ENCODE measurements at regions not wholly inside any gene's neighbourhood (a gene's known extent, or its start where the extent isn't known, plus 50 kb on each side); places are given as distances from the start of the nearest gene placed in this dataset.
A peak's percentile ranks its signal among the peaks of the same experiment; 100 is the strongest.
"Not testable (repeated sequence)": the region's sequence is repeated elsewhere in the genome, so short reads cannot be mapped to it uniquely, and the experiment has no call there.

- Histone ChIP-seq H3K27ac (no peak overlapping the region), H3K4me3 (no peak overlapping the region)
- DNase-seq (ENCODE audit: low spot score) = no peak
- no peak for TF ChIP-seq CTCF (IDR thresholded peaks at IDR 0.05)
Measured at GRCh38 chr19:21607449-21607848, 102.0 kb downstream of the ZNF429 start.

- H3K27ac ChIP-seq; H3K4me3 ChIP-seq; DNase-seq (ENCODE audit: low spot score): not testable (repeated sequence)
Measured at GRCh38 chr19:21607011-21607410, 101.6 kb downstream of the ZNF429 start.

- not testable (repeated sequence) for H3K27ac ChIP-seq; H3K4me3 ChIP-seq; DNase-seq (ENCODE audit: low spot score)
Measured at GRCh38 chr19:21606326-21606725, 100.9 kb downstream of the ZNF429 start.

- no peak for DNase-seq (ENCODE audit: low spot score)
- TF ChIP-seq CTCF (IDR thresholded peaks at IDR 0.05) = no peak
- Histone ChIP-seq H3K27ac (peak overlapping the region in 1 of 2 donors; percentile 28), H3K4me3 (peak overlapping the region; percentile 61)
Measured at GRCh38 chr19:21604951-21605476, 99.6 kb downstream of the ZNF429 start.

All from coronary artery (tissue), 2 donors.